Cardiac muscle cell (in vitro differentiated cells and primary cell): ENCODE measurements at regions not wholly inside any gene's neighbourhood (a gene's known extent, or its start where the extent isn't known, plus 50 kb on each side); places are given as distances from the start of the nearest gene placed in this dataset.

Experiments
- DNase-seq, 2 donors: peaks; one replicate each; pipeline versions ENCODE4 v3.0.0 to v3.0.0-alpha.2; 2010 to 2017; ENCODE audit warnings: low read depth in 1 of 2, low spot score in 1 of 2
- H3K27ac ChIP-seq: fragments of 200-600 bp; sonication (generic); 2 replicates; pipeline ENCODE4 v1.5.1; 2016
- H3K27me3 ChIP-seq: fragments of 200-600 bp; sonication (generic); 2 replicates; pipeline ENCODE4 v1.6.0; 2016; ENCODE audit warnings: control low read depth
- H3K36me3 ChIP-seq: fragments of 200-600 bp; sonication (generic); 2 replicates; pipeline ENCODE4 v1.5.1; 2016; ENCODE audit warnings: control low read depth
- H3K4me1 ChIP-seq: fragments of 200-600 bp; sonication (generic); 2 replicates; pipeline ENCODE4 v1.8.1; 2017; ENCODE audit warnings: low read depth, mild to moderate bottlenecking, mixed run types
- H3K4me3 ChIP-seq: fragments of 200-600 bp; sonication (generic); 2 replicates; pipeline ENCODE4 v1.5.1; 2016; ENCODE audit warnings: mild to moderate bottlenecking
- H3K9me3 ChIP-seq: fragments of 200-600 bp; sonication (generic); 2 replicates; pipeline ENCODE4 v1.5.1; 2017; ENCODE audit warnings: low read depth, mild to moderate bottlenecking, control low read depth
- TF ChIP-seq, protein P1 (sequence below): IDR thresholded peaks from 2 replicates; pipeline ENCODE4 v1.5.1; 2012; ENCODE audit warnings: low read depth, mild to moderate bottlenecking, low read length

DNA sequence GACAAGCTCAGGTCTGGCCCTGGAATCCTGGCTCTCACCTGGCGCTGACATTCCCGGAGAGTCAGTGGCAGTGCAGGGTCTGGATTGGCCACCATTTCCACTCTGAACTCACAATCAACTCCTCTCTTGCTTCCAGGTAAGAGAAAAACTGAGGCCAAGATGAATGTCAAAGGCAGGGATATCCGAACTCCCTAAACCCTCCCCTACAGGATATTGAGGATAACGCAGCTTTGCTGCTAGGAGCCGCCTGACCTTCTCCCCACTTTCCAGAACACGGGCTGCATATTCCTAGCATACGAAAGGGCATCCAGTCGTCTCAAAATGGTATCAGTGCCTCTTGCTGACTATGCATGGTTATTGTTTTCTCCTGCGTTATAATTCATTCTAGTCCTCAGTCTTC lies 473.4 kb downstream of the SOX9 start:
- peaks cover 19% of the 10 kb centered on the region for H3K27me3 ChIP-seq
- no peaks in the 10 kb centered on the region for H3K9me3 ChIP-seq
- no peaks in the 10 kb centered on the region for H3K4me1 ChIP-seq
- no peak overlapping the region for H3K27ac ChIP-seq
- no peaks in the 10 kb centered on the region for H3K36me3 ChIP-seq
- TF ChIP-seq, protein P1, sequence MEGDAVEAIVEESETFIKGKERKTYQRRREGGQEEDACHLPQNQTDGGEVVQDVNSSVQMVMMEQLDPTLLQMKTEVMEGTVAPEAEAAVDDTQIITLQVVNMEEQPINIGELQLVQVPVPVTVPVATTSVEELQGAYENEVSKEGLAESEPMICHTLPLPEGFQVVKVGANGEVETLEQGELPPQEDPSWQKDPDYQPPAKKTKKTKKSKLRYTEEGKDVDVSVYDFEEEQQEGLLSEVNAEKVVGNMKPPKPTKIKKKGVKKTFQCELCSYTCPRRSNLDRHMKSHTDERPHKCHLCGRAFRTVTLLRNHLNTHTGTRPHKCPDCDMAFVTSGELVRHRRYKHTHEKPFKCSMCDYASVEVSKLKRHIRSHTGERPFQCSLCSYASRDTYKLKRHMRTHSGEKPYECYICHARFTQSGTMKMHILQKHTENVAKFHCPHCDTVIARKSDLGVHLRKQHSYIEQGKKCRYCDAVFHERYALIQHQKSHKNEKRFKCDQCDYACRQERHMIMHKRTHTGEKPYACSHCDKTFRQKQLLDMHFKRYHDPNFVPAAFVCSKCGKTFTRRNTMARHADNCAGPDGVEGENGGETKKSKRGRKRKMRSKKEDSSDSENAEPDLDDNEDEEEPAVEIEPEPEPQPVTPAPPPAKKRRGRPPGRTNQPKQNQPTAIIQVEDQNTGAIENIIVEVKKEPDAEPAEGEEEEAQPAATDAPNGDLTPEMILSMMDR: no peak
- no peak overlapping the region for H3K4me3 ChIP-seq
- DNase-seq: no peak
